HG02798 (cell line): ENCODE measurements at regions not wholly inside any gene's neighbourhood (a gene's known extent, or its start where the extent isn't known, plus 50 kb on each side); places are given as distances from the start of the nearest gene placed in this dataset.

Source experiments
- ATAC-seq: cut with Tn5 transposase; IDR thresholded peaks from one replicate; pipeline ENCODE4 v1.9.1; 2021; ENCODE audit warnings: mild to moderate bottlenecking; ENCODE audit not compliant: unreplicated experiment, poor library complexity

GRCh38 chr1:234941321-234942011 is 187.2 kb downstream of the TOMM20 start:
- ATAC-seq = no peak

- no peak for ATAC-seq
Measured at GRCh38 chr1:234940841-234941240, 187.8 kb downstream of the TOMM20 start.

GRCh38 chr1:234938924-234939323 is 189.7 kb downstream of the TOMM20 start:
- no peak for ATAC-seq

- no peak for ATAC-seq
Measured at GRCh38 chr1:234938135-234938534, 190.5 kb downstream of the TOMM20 start.

GRCh38 chr1:234936612-234937389 is 191.8 kb downstream of the TOMM20 start:
- ATAC-seq = no peak

- no peak for ATAC-seq
Measured at GRCh38 chr1:234934611-234935033, 194.0 kb downstream of the TOMM20 start.

- ATAC-seq = peak; percentile 88
Measured at GRCh38 chr1:234933475-234933874, 195.2 kb downstream of the TOMM20 start.

GRCh38 chr1:234932511-234933430 is 195.9 kb downstream of the TOMM20 start:
- ATAC-seq = peak; percentile 41

GRCh38 chr1:234932106-234932505 is 196.5 kb downstream of the TOMM20 start:
- ATAC-seq = no peak

GRCh38 chr1:234931404-234931973 is 197.1 kb downstream of the TOMM20 start:
- ATAC-seq = no peak

- ATAC-seq = no peak
Measured at GRCh38 chr1:234929369-234929768, 199.3 kb downstream of the TOMM20 start.

- ATAC-seq = no peak
Measured at GRCh38 chr1:234928642-234929041, 200.0 kb downstream of the TOMM20 start.

- ATAC-seq = no peak
Measured at GRCh38 chr1:234927971-234928640, 200.5 kb downstream of the TOMM20 start.

GRCh38 chr1:234927312-234927970 is 201.2 kb downstream of the TOMM20 start:
- ATAC-seq = peak; percentile 7

GRCh38 chr1:234926559-234927311 is 201.9 kb downstream of the TOMM20 start:
- peak; percentile 90 for ATAC-seq

GRCh38 chr1:234926264-234926558 is 202.4 kb downstream of the TOMM20 start:
- no peak for ATAC-seq

GRCh38 chr1:234925440-234926263 is 203.0 kb downstream of the TOMM20 start:
- no peak for ATAC-seq
